HepG2 (cell line): ENCODE measurements at regions not wholly inside any gene's neighbourhood (a gene's known extent, or its start where the extent isn't known, plus 50 kb on each side); places are given as distances from the start of the nearest gene placed in this dataset.

Source experiments
- ATF7 ChIP-seq, 2 experiments: fragments of 450-650 bp in 1 of 2; sonication (generic) in 1 of 2; formaldehyde crosslinking in 1 of 2; IDR thresholded peaks; 2 replicates each; pipeline versions ENCODE4 v1.4.0 to v1.6.1; 2016 to 2020; ENCODE audit warnings: antibody characterized with exemption in 1 of 2, mild to moderate bottlenecking in 1 of 2, missing genetic modification reagents in 1 of 2
- CENPBD1 ChIP-seq: sonication (generic); formaldehyde crosslinking; IDR thresholded peaks from 2 replicates; pipeline ENCODE4 v1.8.0; 2022; ENCODE audit warnings: missing genetic modification reagents, low read depth, mild to moderate bottlenecking, borderline replicate concordance
- ELK4 ChIP-seq: sonication (generic); formaldehyde crosslinking; IDR thresholded peaks from 2 replicates; pipeline ENCODE4 v1.9.0; 2021; ENCODE audit warnings: missing genetic modification reagents, borderline replicate concordance
- FOXO4 ChIP-seq: sonication (generic); formaldehyde crosslinking; conservative IDR thresholded peaks from 2 replicates; pipeline ENCODE4 v1.8.1; 2023; ENCODE audit warnings: missing genetic modification reagents
- GLI4 ChIP-seq: sonication (generic); formaldehyde crosslinking; IDR thresholded peaks from 2 replicates; pipeline ENCODE4 v1.5.1; 2020; ENCODE audit warnings: missing genetic modification reagents, mild to moderate bottlenecking, moderate library complexity, borderline replicate concordance
- HOXA3 ChIP-seq: sonication (generic); formaldehyde crosslinking; IDR thresholded peaks from 2 replicates; pipeline ENCODE4 v1.5.0; 2020; ENCODE audit warnings: missing genetic modification reagents
- NFATC3 ChIP-seq: sonication (generic); formaldehyde crosslinking; IDR thresholded peaks from 2 replicates; pipeline ENCODE4 v1.5.1; 2020; ENCODE audit warnings: mild to moderate bottlenecking, missing genetic modification reagents
- NFIC ChIP-seq: IDR thresholded peaks from 2 replicates; pipeline ENCODE4 v1.6.1; 2012; ENCODE audit warnings: mild to moderate bottlenecking, low read length, inconsistent platforms
- NPAS2 ChIP-seq: sonication (generic); formaldehyde crosslinking; IDR thresholded peaks from 2 replicates; pipeline ENCODE4 v1.8.0; 2022; ENCODE audit warnings: mild to moderate bottlenecking, missing genetic modification reagents, borderline replicate concordance
- PLRG1 ChIP-seq: fragments of 450-650 bp; conservative IDR thresholded peaks from 2 replicates; pipeline ENCODE4 v1.6.1; 2016
- SETDB1 ChIP-seq: sonication (generic); formaldehyde crosslinking; IDR thresholded peaks from 2 replicates; pipeline ENCODE4 v1.5.1; 2020; ENCODE audit warnings: missing genetic modification reagents, mild to moderate bottlenecking, borderline replicate concordance
- STAT5B ChIP-seq: sonication (generic); formaldehyde crosslinking; IDR thresholded peaks from 2 replicates; pipeline ENCODE4 v1.4.0; 2020; ENCODE audit warnings: missing genetic modification reagents
- TERF1 ChIP-seq: sonication (generic); formaldehyde crosslinking; IDR thresholded peaks from 2 replicates; pipeline ENCODE4 v1.8.0; 2022; ENCODE audit warnings: mild to moderate bottlenecking, missing genetic modification reagents, moderate library complexity
- U2AF1 ChIP-seq: fragments of 200-400 bp; formaldehyde crosslinking; optimal IDR thresholded peaks from 2 replicates; pipeline ENCODE3; 2017; ENCODE audit warnings: mild to moderate bottlenecking, low read depth, low read length
- ZBTB3 ChIP-seq: sonication (generic); formaldehyde crosslinking; IDR thresholded peaks from 2 replicates; pipeline ENCODE4 v1.4.0; 2020; ENCODE audit warnings: low read depth, mild to moderate bottlenecking, moderate library complexity, missing genetic modification reagents, borderline replicate concordance
- ZKSCAN8 ChIP-seq: IDR thresholded peaks from 2 replicates; pipeline ENCODE4 v1.6.1; 2016; ENCODE audit warnings: borderline replicate concordance, missing genetic modification reagents, missing compliant biosample characterization
- ZNF235 ChIP-seq: sonication (generic); formaldehyde crosslinking; IDR thresholded peaks from 2 replicates; pipeline ENCODE4 v1.8.1; 2023; ENCODE audit warnings: mild to moderate bottlenecking, missing genetic modification reagents, borderline replicate concordance
- ZNF264 ChIP-seq: sonication (generic); formaldehyde crosslinking; IDR thresholded peaks from 2 replicates; pipeline ENCODE4 v1.4.0; 2020; ENCODE audit warnings: missing genetic modification reagents
- ZNF275 ChIP-seq: sonication (generic); formaldehyde crosslinking; IDR thresholded peaks from 2 replicates; pipeline ENCODE4 v1.8.0; 2022; ENCODE audit warnings: missing genetic modification reagents, mild to moderate bottlenecking, inconsistent platforms, borderline replicate concordance
- ZNF354B ChIP-seq: sonication (generic); formaldehyde crosslinking; IDR thresholded peaks from 2 replicates; pipeline ENCODE4 v1.8.0; 2022; ENCODE audit warnings: mild to moderate bottlenecking, missing genetic modification reagents
- ZNF670 ChIP-seq: sonication (generic); formaldehyde crosslinking; IDR thresholded peaks from 2 replicates; pipeline ENCODE4 v1.8.0; 2022; ENCODE audit warnings: mild to moderate bottlenecking, missing genetic modification reagents, borderline replicate concordance
- ZNF703 ChIP-seq: sonication (generic); formaldehyde crosslinking; IDR thresholded peaks from 2 replicates; pipeline ENCODE4 v1.5.1; 2020; ENCODE audit warnings: missing genetic modification reagents, mild to moderate bottlenecking, moderate library complexity, borderline replicate concordance

- TF ChIP-seq FOXO4 (CRISPR knock-in tag) (peak; percentile 75; the same call in 1 of the 2 replicates), ZBTB3 (CRISPR knock-in tag) (no peak; the same call in 1 of the 2 replicates), ZNF670 (CRISPR knock-in tag) (peak; percentile 62; the same call in 1 of the 2 replicates), ELK4 (CRISPR knock-in tag) (no peak), ZNF264 (CRISPR knock-in tag) (peak; percentile 69; the same call in 1 of the 2 replicates), SETDB1 (CRISPR knock-in tag) (no peak), NPAS2 (CRISPR knock-in tag) (no peak), ZNF275 (peak; percentile 84; the same call in 1 of the 2 replicates), CENPBD1 (no peak), PLRG1 (no peak), ATF7 (IDR thresholded peaks at IDR 0.05) (no peak), ATF7 (CRISPR knock-in tag; IDR thresholded peaks at IDR 0.05) (peak; percentile 75), ZNF235 (CRISPR knock-in tag) (0 out of 2 replicates have a peak, but pooled peaks have one; percentile 9), HOXA3 (peak; percentile 95), GLI4 (CRISPR knock-in tag) (peak; percentile 66; the same call in 1 of the 2 replicates), U2AF1 (no peak), ZKSCAN8 (CRISPR knock-in tag) (peak; percentile 93), STAT5B (peak; percentile 95), ZNF354B (CRISPR knock-in tag) (peak; percentile 17; the same call in 1 of the 2 replicates), NFATC3 (0 out of 2 replicates have a peak, but pooled peaks have one; percentile 37), NFIC (peak; percentile 97), ZNF703 (CRISPR knock-in tag) (peak; percentile 6; the same call in 1 of the 2 replicates), TERF1 (CRISPR knock-in tag) (no peak)
Measured at GRCh38 chr20:50389808-50390684, 120.1 kb upstream of the PTPN1 start (continued).
